Testis (tissue), 2 donors: ENCODE measurements at regions not wholly inside any gene's neighbourhood (a gene's known extent, or its start where the extent isn't known, plus 50 kb on each side); places are given as distances from the start of the nearest gene placed in this dataset.

Source experiments
- DNase-seq: peaks from one replicate; pipeline ENCODE4 v3.0.0-alpha.2; 2019
- H3K27ac ChIP-seq, 2 donors: fragments of 200-600 bp; sonication (generic); one replicate each; pipeline ENCODE4 v1.5.1; 2019
- H3K27me3 ChIP-seq: fragments of 200-600 bp; sonication (generic); one replicate; pipeline ENCODE4 v1.5.1; 2019
- H3K36me3 ChIP-seq: fragments of 200-600 bp; sonication (generic); one replicate; pipeline ENCODE4 v1.5.1; 2017; ENCODE audit warnings: low read depth; ENCODE audit errors: missing control alignments
- H3K4me1 ChIP-seq: fragments of 200-600 bp; sonication (generic); one replicate; pipeline ENCODE4 v1.5.1; 2019
- H3K4me3 ChIP-seq, 2 donors: fragments of 200-600 bp; sonication (generic); one replicate each; pipeline ENCODE4 v1.5.1; 2017 to 2019
- H3K9me3 ChIP-seq: fragments of 200-600 bp; sonication (generic); one replicate; pipeline ENCODE4 v1.5.1; 2017
- CTCF ChIP-seq, 3 experiments: fragments of 450-650 bp in 2 of 3; fragments of 200-600 bp in 1 of 3; sonication (generic) in 1 of 3; IDR thresholded peaks; one replicate each; pipeline ENCODE4 v1.5.1; 2016 to 2019; ENCODE audit warnings: antibody characterized with exemption in 3 of 3, mild to moderate bottlenecking in 2 of 3, moderate library complexity in 1 of 3
- POLR2A ChIP-seq: fragments of 450-650 bp; IDR thresholded peaks from one replicate; pipeline ENCODE4 v1.6.1; 2017; ENCODE audit warnings: antibody characterized with exemption, mild to moderate bottlenecking, moderate library complexity
- WGBS, 2 donors: methylation state at CpG; one replicate each; pipeline ENCODE4 v1.1.5; 2018; 5-methylcytosine and 5-hydroxymethylcytosine counted together
- intact Hi-C: fragments of 100-400 bp; cut with DNase I; formaldehyde crosslinking; loops from one replicate; pipeline ENCODE4 v1.15.1; 2023; ENCODE audit warnings: low total_unique reads

DNA sequence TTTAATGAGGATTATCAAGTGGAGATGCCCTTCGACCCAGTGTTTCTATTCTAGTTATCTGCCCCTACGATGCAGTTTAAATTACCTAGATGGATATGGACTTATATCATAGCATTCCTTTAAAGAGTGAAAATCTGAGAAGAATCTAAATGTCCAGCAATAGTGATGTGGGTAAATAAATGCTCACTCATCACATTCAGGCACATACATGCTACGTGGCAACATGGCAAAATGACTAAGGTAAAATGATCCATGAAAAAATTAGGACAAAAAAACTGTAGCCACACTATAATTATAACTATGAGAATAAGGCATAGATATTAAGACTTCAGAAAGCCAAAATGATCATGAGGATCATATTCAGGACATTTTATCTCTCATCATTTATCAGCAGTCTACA is 82.4 kb upstream of the PDE1C start:
- DNase-seq, result no peak
- H3K36me3 ChIP-seq, result no peaks in the 10 kb centered on the region
- H3K4me1 ChIP-seq, result no peaks in the 10 kb centered on the region
- WGBS, 2 donors, result 71 to 81% methylated on average over 3 of the region's 3 CpGs
- no peaks in the 10 kb centered on the region for H3K9me3 ChIP-seq
- TF ChIP-seq CTCF (IDR thresholded peaks at IDR 0.05), result no peak
- TF ChIP-seq POLR2A, result no peak
- no peaks in the 10 kb centered on the region for H3K27me3 ChIP-seq
- H3K4me3 ChIP-seq, result no peak overlapping the region
- no peak overlapping the region for H3K27ac ChIP-seq
- intact Hi-C loops, result no loop called here

- intact Hi-C loops, result no loop called here
- WGBS, 2 donors, result 78 to 85% methylated on average over 2 of the region's 2 CpGs
- H3K27me3 ChIP-seq, result no peaks in the 10 kb centered on the region
- TF ChIP-seq POLR2A, result no peak
- H3K36me3 ChIP-seq, result no peaks in the 10 kb centered on the region
- H3K9me3 ChIP-seq, result no peaks in the 10 kb centered on the region
- no peaks in the 10 kb centered on the region for H3K4me1 ChIP-seq
- H3K27ac ChIP-seq, result no peak overlapping the region
- no peak for DNase-seq
- no peak overlapping the region for H3K4me3 ChIP-seq
Observed at GRCh38 chr7:32150589-32150988, 80.4 kb upstream of the PDE1C start.

GRCh38 chr7:32150039-32150438 is 79.8 kb upstream of the PDE1C start:
- no peaks in the 10 kb centered on the region for H3K36me3 ChIP-seq
- no peak for DNase-seq
- TF ChIP-seq CTCF (IDR thresholded peaks at IDR 0.05) (no peak), POLR2A (no peak)

GRCh38 chr7:32147546-32148268 is 77.5 kb upstream of the PDE1C start:
- Histone ChIP-seq H3K9me3 (no peaks in the 10 kb centered on the region), H3K27me3 (no peaks in the 10 kb centered on the region), H3K36me3 (no peaks in the 10 kb centered on the region), H3K4me3 (no peak overlapping the region), H3K27ac (no peak overlapping the region), H3K4me1 (no peaks in the 10 kb centered on the region)
- WGBS, 2 donors, result 74 to 100% methylated on average over 1 of the region's 1 CpG
- DNase-seq, result no peak
- intact Hi-C loops, result no loop called here
- TF ChIP-seq CTCF (IDR thresholded peaks at IDR 0.05) (no peak), POLR2A (no peak)

More at GRCh38 chr7:32150039-32150438, 79.8 kb upstream of the PDE1C start:
- no peak overlapping the region for H3K4me3 ChIP-seq
- no peaks in the 10 kb centered on the region for H3K27me3 ChIP-seq
- H3K27ac ChIP-seq, result no peak overlapping the region
- H3K4me1 ChIP-seq, result no peaks in the 10 kb centered on the region
- H3K9me3 ChIP-seq, result no peaks in the 10 kb centered on the region
- intact Hi-C loops, result no loop called here
- 84 to 89% methylated on average over 3 of the region's 3 CpGs for WGBS, 2 donors

DNA sequence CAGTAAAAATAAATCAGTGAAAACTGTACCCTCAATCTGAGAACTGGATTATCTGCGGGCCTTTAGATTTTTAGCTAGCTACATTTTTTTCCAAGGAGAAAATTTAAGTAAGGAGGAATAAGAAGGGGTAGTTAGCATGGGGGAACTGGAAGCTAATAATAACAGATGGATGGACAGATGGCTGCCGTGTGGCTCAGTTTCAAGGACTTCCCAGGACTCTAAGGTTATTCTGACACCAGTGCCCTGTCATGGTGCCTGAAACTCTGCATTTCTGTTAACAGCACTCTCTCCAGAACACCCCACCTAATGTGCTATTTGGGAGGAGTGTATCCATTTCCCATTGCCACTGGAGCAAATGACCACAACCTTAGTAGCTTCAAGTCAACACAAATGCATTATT is 75.7 kb upstream of the PDE1C start:
- no peak for DNase-seq
- 82 to 98% methylated on average over 2 of the region's 2 CpGs for WGBS, 2 donors
- intact Hi-C loops, result no loop called here
- TF ChIP-seq POLR2A (no peak), CTCF (IDR thresholded peaks at IDR 0.05) (no peak)
- Histone ChIP-seq H3K27ac (no peak overlapping the region), H3K9me3 (no peaks in the 10 kb centered on the region), H3K36me3 (no peaks in the 10 kb centered on the region), H3K4me1 (no peaks in the 10 kb centered on the region), H3K27me3 (no peaks in the 10 kb centered on the region), H3K4me3 (no peak overlapping the region)
